ENCODE measurements at regions not wholly inside any gene's neighbourhood (a gene's known extent, or its start where the extent isn't known, plus 50 kb on each side); places are given as distances from the start of the nearest gene placed in this dataset.

GRCh38 chr7:106386958-106387357 lies 102.2 kb upstream of the NAMPT start:
- H3K27me3 ChIP-seq (ENCODE audit: control insufficient read depth in 1 of 2, insufficient read depth in 2 of 2, low read length in 2 of 2), result no peaks in the 10 kb centered on the region
- no peaks in the 10 kb centered on the region for H3K79me2 ChIP-seq (ENCODE audit: insufficient read depth, low read length)
- H3K9me3 ChIP-seq (ENCODE audit: low read length), result no peaks in the 10 kb centered on the region
- no peaks in the 10 kb centered on the region for H4K20me1 ChIP-seq (ENCODE audit: insufficient read depth, low read length)
- no TSS peak for BruUV-seq (replicated peaks)
- H3K4me1 ChIP-seq (ENCODE audit: insufficient read depth, low read length), result no peaks in the 10 kb centered on the region
- ATAC-seq (no peak), DNase-seq (ENCODE audit: low spot score) (no peak), FAIRE-seq (no peak)
- in situ Hi-C loops (cut with HindIII; ENCODE audit: extremely low pct_ligation_motif_present, low pct_unique_long_range_greater_than_20kb) (no loop called here), intact Hi-C loops (cut with micrococcal nuclease; ENCODE audit: unreplicated experiment) (no loop called here)
- TF ChIP-seq ZNF20 (CRISPR knock-in tag; IDR thresholded peaks at IDR 0.05) (no peak), ZNF839 (CRISPR knock-in tag; IDR thresholded peaks at IDR 0.05; ENCODE audit: borderline replicate concordance) (no peak), ZFP1 (CRISPR knock-in tag; IDR thresholded peaks at IDR 0.05) (no peak)
- H3K4me3 ChIP-seq (replicated peaks in 1 of 3; ENCODE audit: insufficient read depth in 1 of 3, low read depth in 2 of 3, low read length in 3 of 3), result no peak overlapping the region
- CTCF ChIA-PET (ENCODE audit: low intra/inter-chr PET ratio, low total read pairs), result no interaction called here
- no peak overlapping the region for H3K27ac ChIP-seq (ENCODE audit: extremely low read length, insufficient read depth, low read length)
- no peak overlapping the region for H3K9ac ChIP-seq (ENCODE audit: insufficient read depth, low read depth, low read length)
- WGBS (ENCODE audit: low lambda C conversion rate), result no CpG with 5 or more reads among the region's 5 CpGs
- POLR2A ChIA-PET, result no interaction called here
- H2AFZ ChIP-seq (ENCODE audit: low read length), result no peak overlapping the region
- no peaks in the 10 kb centered on the region for H3K36me3 ChIP-seq (replicated peaks in 1 of 2; ENCODE audit: control insufficient read depth in 1 of 2, insufficient read depth in 2 of 2, low read length in 2 of 2)
- H3K4me2 ChIP-seq (ENCODE audit: low read depth, low read length), result no peak overlapping the region

DNA sequence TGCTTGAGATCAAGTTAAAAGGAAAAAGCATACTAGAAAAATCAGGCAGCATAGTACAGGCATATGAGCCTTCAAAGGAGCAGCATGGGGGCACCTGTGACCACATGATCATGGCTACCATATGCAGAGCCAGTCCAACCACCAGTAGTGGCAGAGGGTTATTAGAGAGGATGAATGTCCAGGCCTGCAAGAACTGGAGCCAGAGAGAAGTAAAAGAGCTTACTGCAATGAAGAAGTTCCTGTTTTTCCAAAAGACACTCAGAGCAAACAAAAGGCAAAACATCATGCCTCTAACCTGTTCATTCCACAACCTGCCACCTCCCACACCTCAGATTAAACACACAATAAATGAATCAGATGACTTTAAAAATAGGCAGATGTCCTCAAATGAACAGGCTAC lies 99.6 kb upstream of the NAMPT start:
- H3K27ac ChIP-seq (ENCODE audit: extremely low read length, insufficient read depth, low read length), result no peak overlapping the region
- H3K9me3 ChIP-seq (ENCODE audit: low read length), result no peaks in the 10 kb centered on the region
- intact Hi-C loops (cut with micrococcal nuclease; ENCODE audit: unreplicated experiment), result no loop called here
- FAIRE-seq, result no peak
- no peak for ATAC-seq
- H3K27me3 ChIP-seq (ENCODE audit: control insufficient read depth in 1 of 2, insufficient read depth in 2 of 2, low read length in 2 of 2), result peaks cover 0 to 9% of the 10 kb centered on the region in 2 experiments; a peak in 2 of 5 replicates
- H2AFZ ChIP-seq (ENCODE audit: low read length), result no peak overlapping the region
- H3K79me2 ChIP-seq (ENCODE audit: insufficient read depth, low read length), result no peaks in the 10 kb centered on the region
- H3K4me3 ChIP-seq (replicated peaks in 1 of 3; ENCODE audit: insufficient read depth in 1 of 3, low read depth in 2 of 3, low read length in 3 of 3), result no peak overlapping the region
- H3K36me3 ChIP-seq (replicated peaks in 1 of 2; ENCODE audit: control insufficient read depth in 1 of 2, insufficient read depth in 2 of 2, low read length in 2 of 2), result no peaks in the 10 kb centered on the region
- DNase-seq (ENCODE audit: low spot score), result no peak
- no peaks in the 10 kb centered on the region for H4K20me1 ChIP-seq (ENCODE audit: insufficient read depth, low read length)
- ChIA-PET CTCF (ENCODE audit: low intra/inter-chr PET ratio, low total read pairs) (no interaction called here), POLR2A (no interaction called here)
- no peak overlapping the region for H3K4me2 ChIP-seq (ENCODE audit: low read depth, low read length)
- in situ Hi-C loops (cut with HindIII; ENCODE audit: extremely low pct_ligation_motif_present, low pct_unique_long_range_greater_than_20kb), result no loop called here
- BruUV-seq (replicated peaks), result no TSS peak
- H3K4me1 ChIP-seq (ENCODE audit: insufficient read depth, low read length), result no peaks in the 10 kb centered on the region
- H3K9ac ChIP-seq (ENCODE audit: insufficient read depth, low read depth, low read length), result no peak overlapping the region
- TF ChIP-seq ARHGAP35 (CRISPR knock-in tag; IDR thresholded peaks at IDR 0.05; ENCODE audit: borderline replicate concordance) (no peak), NCOA1 (CRISPR knock-in tag; IDR thresholded peaks at IDR 0.05) (no peak), ZNF451 (CRISPR knock-in tag; IDR thresholded peaks at IDR 0.05) (no peak), ZNF546 (CRISPR knock-in tag; conservative IDR thresholded peaks at IDR 0.05) (no peak), TAF1 (CRISPR knock-in tag; IDR thresholded peaks at IDR 0.05) (no peak), STAG1 (CRISPR knock-in tag; IDR thresholded peaks at IDR 0.05) (no peak), TMF1 (CRISPR knock-in tag; IDR thresholded peaks at IDR 0.05; ENCODE audit: low read depth) (no peak), ZNF704 (CRISPR knock-in tag; IDR thresholded peaks at IDR 0.05; ENCODE audit: borderline replicate concordance) (no peak), ZNF749 (CRISPR knock-in tag; IDR thresholded peaks at IDR 0.05; ENCODE audit: borderline replicate concordance) (no peak), ZNF550 (CRISPR knock-in tag; IDR thresholded peaks at IDR 0.05; ENCODE audit: borderline replicate concordance) (no peak), ZNF34 (CRISPR knock-in tag; IDR thresholded peaks at IDR 0.05; ENCODE audit: borderline replicate concordance) (no peak), EHMT2 (IDR thresholded peaks at IDR 0.05; ENCODE audit: borderline replicate concordance, low read depth, low read length) (no peak), ZNF780A (CRISPR knock-in tag; IDR thresholded peaks at IDR 0.05) (no peak)
- TF ChIP-seq, protein P1, sequence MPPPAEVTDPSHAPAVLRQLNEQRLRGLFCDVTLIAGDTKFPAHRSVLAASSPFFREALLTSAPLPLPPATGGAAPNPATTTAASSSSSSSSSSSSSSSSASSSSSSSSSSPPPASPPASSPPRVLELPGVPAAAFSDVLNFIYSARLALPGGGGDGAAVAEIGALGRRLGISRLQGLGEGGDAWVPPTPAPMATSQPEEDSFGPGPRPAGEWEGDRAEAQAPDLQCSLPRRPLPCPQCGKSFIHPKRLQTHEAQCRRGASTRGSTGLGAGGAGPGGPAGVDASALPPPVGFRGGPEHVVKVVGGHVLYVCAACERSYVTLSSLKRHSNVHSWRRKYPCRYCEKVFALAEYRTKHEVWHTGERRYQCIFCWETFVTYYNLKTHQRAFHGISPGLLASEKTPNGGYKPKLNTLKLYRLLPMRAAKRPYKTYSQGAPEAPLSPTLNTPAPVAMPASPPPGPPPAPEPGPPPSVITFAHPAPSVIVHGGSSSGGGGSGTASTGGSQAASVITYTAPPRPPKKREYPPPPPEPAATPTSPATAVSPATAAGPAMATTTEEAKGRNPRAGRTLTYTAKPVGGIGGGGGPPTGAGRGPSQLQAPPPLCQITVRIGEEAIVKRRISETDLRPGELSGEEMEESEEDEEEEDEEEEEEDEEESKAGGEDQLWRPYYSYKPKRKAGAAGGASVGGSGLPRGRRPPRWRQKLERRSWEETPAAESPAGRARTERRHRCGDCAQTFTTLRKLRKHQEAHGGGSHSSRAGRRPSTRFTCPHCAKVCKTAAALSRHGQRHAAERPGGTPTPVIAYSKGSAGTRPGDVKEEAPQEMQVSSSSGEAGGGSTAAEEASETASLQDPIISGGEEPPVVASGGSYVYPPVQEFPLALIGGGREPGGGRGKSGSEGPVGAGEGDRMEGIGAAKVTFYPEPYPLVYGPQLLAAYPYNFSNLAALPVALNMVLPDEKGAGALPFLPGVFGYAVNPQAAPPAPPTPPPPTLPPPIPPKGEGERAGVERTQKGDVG (CRISPR knock-in tag; IDR thresholded peaks at IDR 0.05; ENCODE audit: borderline replicate concordance), result no peak

Data from HepG2 (cell line).